ENCODE measurements at regions not wholly inside any gene's neighbourhood (a gene's known extent, or its start where the extent isn't known, plus 50 kb on each side); places are given as distances from the start of the nearest gene placed in this dataset.

- SMC1A ChIA-PET (ENCODE audit: uncharacterized antibody, unreplicated experiment), result interaction anchor here (1.0 kb wide), 1 partner anchor 65 kb away, joined by 3 read pairs; no protein-coding TSS in a partner anchor
- no peak for TF ChIP-seq NFXL1 (IDR thresholded peaks at IDR 0.05; ENCODE audit: borderline replicate concordance)
- no peak for TF ChIP-seq PML (IDR thresholded peaks at IDR 0.05; ENCODE audit: low read length)
- TF ChIP-seq TCF3 (IDR thresholded peaks at IDR 0.05; ENCODE audit: borderline replicate concordance, insufficient read depth, low read depth, low read length), result no peak
- no peak for TF ChIP-seq HDAC6 (IDR thresholded peaks at IDR 0.05; ENCODE audit: unreplicated experiment)
- TF ChIP-seq, protein P1, sequence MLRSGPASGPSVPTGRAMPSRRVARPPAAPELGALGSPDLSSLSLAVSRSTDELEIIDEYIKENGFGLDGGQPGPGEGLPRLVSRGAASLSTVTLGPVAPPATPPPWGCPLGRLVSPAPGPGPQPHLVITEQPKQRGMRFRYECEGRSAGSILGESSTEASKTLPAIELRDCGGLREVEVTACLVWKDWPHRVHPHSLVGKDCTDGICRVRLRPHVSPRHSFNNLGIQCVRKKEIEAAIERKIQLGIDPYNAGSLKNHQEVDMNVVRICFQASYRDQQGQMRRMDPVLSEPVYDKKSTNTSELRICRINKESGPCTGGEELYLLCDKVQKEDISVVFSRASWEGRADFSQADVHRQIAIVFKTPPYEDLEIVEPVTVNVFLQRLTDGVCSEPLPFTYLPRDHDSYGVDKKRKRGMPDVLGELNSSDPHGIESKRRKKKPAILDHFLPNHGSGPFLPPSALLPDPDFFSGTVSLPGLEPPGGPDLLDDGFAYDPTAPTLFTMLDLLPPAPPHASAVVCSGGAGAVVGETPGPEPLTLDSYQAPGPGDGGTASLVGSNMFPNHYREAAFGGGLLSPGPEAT (IDR thresholded peaks at IDR 0.05; ENCODE audit: low read depth), result no peak
- TF ChIP-seq, protein P2, sequence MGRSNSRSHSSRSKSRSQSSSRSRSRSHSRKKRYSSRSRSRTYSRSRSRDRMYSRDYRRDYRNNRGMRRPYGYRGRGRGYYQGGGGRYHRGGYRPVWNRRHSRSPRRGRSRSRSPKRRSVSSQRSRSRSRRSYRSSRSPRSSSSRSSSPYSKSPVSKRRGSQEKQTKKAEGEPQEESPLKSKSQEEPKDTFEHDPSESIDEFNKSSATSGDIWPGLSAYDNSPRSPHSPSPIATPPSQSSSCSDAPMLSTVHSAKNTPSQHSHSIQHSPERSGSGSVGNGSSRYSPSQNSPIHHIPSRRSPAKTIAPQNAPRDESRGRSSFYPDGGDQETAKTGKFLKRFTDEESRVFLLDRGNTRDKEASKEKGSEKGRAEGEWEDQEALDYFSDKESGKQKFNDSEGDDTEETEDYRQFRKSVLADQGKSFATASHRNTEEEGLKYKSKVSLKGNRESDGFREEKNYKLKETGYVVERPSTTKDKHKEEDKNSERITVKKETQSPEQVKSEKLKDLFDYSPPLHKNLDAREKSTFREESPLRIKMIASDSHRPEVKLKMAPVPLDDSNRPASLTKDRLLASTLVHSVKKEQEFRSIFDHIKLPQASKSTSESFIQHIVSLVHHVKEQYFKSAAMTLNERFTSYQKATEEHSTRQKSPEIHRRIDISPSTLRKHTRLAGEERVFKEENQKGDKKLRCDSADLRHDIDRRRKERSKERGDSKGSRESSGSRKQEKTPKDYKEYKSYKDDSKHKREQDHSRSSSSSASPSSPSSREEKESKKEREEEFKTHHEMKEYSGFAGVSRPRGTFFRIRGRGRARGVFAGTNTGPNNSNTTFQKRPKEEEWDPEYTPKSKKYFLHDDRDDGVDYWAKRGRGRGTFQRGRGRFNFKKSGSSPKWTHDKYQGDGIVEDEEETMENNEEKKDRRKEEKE (IDR thresholded peaks at IDR 0.05), result no peak
- TF ChIP-seq EP300 (IDR thresholded peaks at IDR 0.05; ENCODE audit: borderline replicate concordance in 1 of 2, control insufficient read depth in 1 of 2, low read depth in 2 of 2, low read length in 2 of 2), result no peak
- TF ChIP-seq CEBPZ (IDR thresholded peaks at IDR 0.05; ENCODE audit: low read depth, low read length), result no peak
- no peak for TF ChIP-seq MXI1 (IDR thresholded peaks at IDR 0.05; ENCODE audit: low read depth, low read length)
- no peak for TF ChIP-seq IRF3 (IDR thresholded peaks at IDR 0.05)
- no peak for TF ChIP-seq TCF12 (IDR thresholded peaks at IDR 0.05; ENCODE audit: low read depth, low read length)
- no peak for TF ChIP-seq ZNF24 (IDR thresholded peaks at IDR 0.05)
These were observed 287.8 kb downstream of the TLR4 start for GRCh38 chr9:117992006-117992405.

More at GRCh38 chr9:117992006-117992405, 287.8 kb downstream of the TLR4 start:
- Histone ChIP-seq H3K4me1 (ENCODE audit: control insufficient read depth, insufficient read depth, low read length) (no peaks in the 10 kb centered on the region), H4K20me1 (ENCODE audit: control insufficient read depth, insufficient read depth) (no peaks in the 10 kb centered on the region), H3K4me3 (no peak overlapping the region), H3K9ac (ENCODE audit: control insufficient read depth, insufficient read depth, low read length) (no peak overlapping the region), H3K27me3 (replicated peaks in 1 of 2; ENCODE audit: control insufficient read depth in 2 of 2, insufficient read depth in 2 of 2, low read length in 1 of 2) (no peaks in the 10 kb centered on the region), H3K4me2 (ENCODE audit: control insufficient read depth, insufficient read depth) (no peak overlapping the region), H3K36me3 (ENCODE audit: control insufficient read depth in 2 of 2, insufficient read depth in 2 of 2, low read length in 1 of 2) (no peaks in the 10 kb centered on the region), H3K79me2 (ENCODE audit: control insufficient read depth, insufficient read depth, low read length) (no peaks in the 10 kb centered on the region), H3K9me3 (replicated peaks; ENCODE audit: control insufficient read depth, insufficient read depth, low read length) (no peaks in the 10 kb centered on the region), H2AFZ (ENCODE audit: control insufficient read depth, low read depth, low read length) (no peak overlapping the region), H3K27ac (ENCODE audit: control insufficient read depth, insufficient read depth) (no peak overlapping the region)
- BruUV-seq (replicated peaks), result no TSS peak
- 0% methylated on average over 6 of the region's 6 CpGs for WGBS (ENCODE audit: insufficient coverage, insufficient replicate concordance, low lambda C conversion rate, missing lambda C conversion rate)
- RAD21 ChIA-PET (ENCODE audit: unreplicated experiment), result no interaction called here
- POLR2A ChIA-PET, result no interaction called here
- CTCF ChIA-PET, result no interaction called here
- ATAC-seq (no peak), FAIRE-seq (no peak), DNase-seq (ENCODE audit: low read depth, low spot score) (no peak)
- in situ Hi-C loops (cut with MboI) (no loop called here), intact Hi-C loops (cut with micrococcal nuclease; ENCODE audit: unreplicated experiment) (no loop called here)

All from GM12878 (cell line).